Endodermal cell (in vitro differentiated cells): ENCODE measurements at regions not wholly inside any gene's neighbourhood (a gene's known extent, or its start where the extent isn't known, plus 50 kb on each side); places are given as distances from the start of the nearest gene placed in this dataset.
A peak's percentile ranks its signal among the peaks of the same experiment; 100 is the strongest.

ENCODE experiments used
- DNase-seq: peaks from one replicate; pipeline ENCODE4 v3.0.0-alpha.2; 2017
- H3K27ac ChIP-seq: 2 replicates; pipeline ENCODE4 v1.5.1; 2013; ENCODE audit warnings: mild to moderate bottlenecking, low read depth, low read length, moderate library complexity
- H3K27me3 ChIP-seq: 2 replicates; pipeline ENCODE4 v1.6.1; 2013; ENCODE audit warnings: mild to moderate bottlenecking, low read length, moderate library complexity; ENCODE audit not compliant: insufficient read depth, control insufficient read depth, poor library complexity, severe bottlenecking
- H3K36me3 ChIP-seq: 2 replicates; pipeline ENCODE4 v1.7.0; 2013; ENCODE audit warnings: mild to moderate bottlenecking, low read length, moderate library complexity; ENCODE audit not compliant: control insufficient read depth, insufficient read depth
- H3K4me1 ChIP-seq: one replicate; pipeline ENCODE4 v1.7.0; 2013; ENCODE audit warnings: low read length; ENCODE audit not compliant: control insufficient read depth, insufficient read depth
- H3K4me3 ChIP-seq: 2 replicates; pipeline ENCODE4 v1.5.1; 2013; ENCODE audit warnings: mild to moderate bottlenecking, low read length, moderate library complexity
- H3K9ac ChIP-seq: 2 replicates; pipeline ENCODE4 v1.6.1; 2013; ENCODE audit warnings: mild to moderate bottlenecking, low read length, moderate library complexity; ENCODE audit not compliant: poor library complexity, severe bottlenecking; ENCODE audit errors: extremely low read depth
- H3K9me3 ChIP-seq: 2 replicates; pipeline ENCODE4 v1.6.1; 2013; ENCODE audit warnings: mild to moderate bottlenecking, low read length, moderate library complexity; ENCODE audit not compliant: control insufficient read depth
- H3K27ac Mint-ChIP-seq: 2 replicates; pipeline ENCODE4 v1.8.0; 2020; ENCODE audit warnings: mixed read lengths
- H3K27me3 Mint-ChIP-seq: 2 replicates; pipeline ENCODE4 v1.8.0; 2021; ENCODE audit warnings: mild to moderate bottlenecking, mixed read lengths; ENCODE audit not compliant: insufficient read depth
- H3K36me3 Mint-ChIP-seq: 2 replicates; pipeline ENCODE4 v1.8.0; 2020; ENCODE audit warnings: low read depth, mixed read lengths
- H3K4me1 Mint-ChIP-seq: 2 replicates; pipeline ENCODE4 v1.8.0; 2020; ENCODE audit warnings: mixed read lengths
- H3K4me3 Mint-ChIP-seq: 2 replicates; pipeline ENCODE4 v1.8.0; 2020; ENCODE audit warnings: mild to moderate bottlenecking, moderate library complexity, mixed read lengths
- H3K9me3 Mint-ChIP-seq: 2 replicates; pipeline ENCODE4 v1.8.0; 2020; ENCODE audit warnings: mild to moderate bottlenecking, mixed read lengths
- WGBS, 2 experiments: methylation state at CpG; one replicate each; pipeline versions ENCODE4 v1.1.5 to v1.1.7; 2013; ENCODE audit warnings: missing lambda C conversion rate in 2 of 2, mixed read lengths in 1 of 2; ENCODE audit not compliant: insufficient coverage in 1 of 2, insufficient read length in 1 of 2; 5-methylcytosine and 5-hydroxymethylcytosine counted together
- TF ChIP-seq, protein P1 (sequence below): fragments of 200-600 bp; sonication (generic); conservative IDR thresholded peaks from 2 replicates; pipeline ENCODE4 v1.5.0; 2021; ENCODE audit warnings: antibody characterized with exemption, mild to moderate bottlenecking

DNA sequence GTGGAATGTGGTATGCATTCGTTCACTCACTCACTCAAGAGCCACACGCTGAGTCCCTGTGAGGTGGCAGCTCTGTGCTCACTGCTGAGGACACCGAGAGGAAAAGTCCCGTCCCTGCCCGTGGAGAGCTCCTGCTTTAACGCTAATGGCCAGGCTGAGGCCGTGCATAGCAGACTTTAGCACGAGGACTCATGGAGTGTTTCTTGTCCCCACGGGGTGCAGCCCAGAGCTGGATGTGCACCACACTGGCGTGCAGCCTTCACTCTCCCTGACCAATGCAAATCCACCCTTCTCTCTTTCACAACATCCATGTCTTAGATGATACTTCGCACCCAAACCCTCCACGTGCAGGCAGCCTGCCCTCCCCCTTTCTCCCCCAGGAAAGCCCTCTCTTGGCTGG, 159.6 kb upstream of the ZNF536 start:
- H3K27ac Mint-ChIP-seq: no peak overlapping the region

DNA sequence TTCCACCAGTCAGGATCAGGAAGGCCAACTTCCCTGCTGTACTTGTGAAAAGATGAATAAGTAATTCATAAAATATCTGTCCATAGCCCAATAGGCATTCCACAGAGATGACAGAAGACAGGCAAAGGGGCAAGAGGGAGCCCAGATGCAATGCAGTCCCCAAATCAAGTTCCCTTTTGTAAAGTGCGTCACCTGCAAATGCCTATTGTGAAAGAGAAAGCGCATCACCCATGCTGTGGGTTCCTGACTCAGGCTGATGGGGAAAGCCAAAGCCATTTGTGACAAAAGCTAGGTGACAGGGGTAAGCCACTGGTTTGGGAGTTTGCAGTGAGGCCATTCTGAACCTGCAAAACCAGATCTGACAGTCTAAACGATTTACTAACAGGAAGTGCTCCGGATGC, 157.5 kb upstream of the ZNF536 start:
- DNase-seq: peak; percentile 59
- no peaks in the 10 kb centered on the region for H3K36me3 ChIP-seq
- WGBS, 2 experiments: 70 to 73% methylated on average over 4 of the region's 4 CpGs
- Mint-ChIP-seq H3K27ac (no peak overlapping the region), H3K4me3 (no peak overlapping the region), H3K36me3 (no peaks in the 10 kb centered on the region), H3K27me3 (peaks cover 15% of the 10 kb centered on the region), H3K9me3 (no peaks in the 10 kb centered on the region), H3K4me1 (peaks cover 10% of the 10 kb centered on the region)
- TF ChIP-seq, protein P1, sequence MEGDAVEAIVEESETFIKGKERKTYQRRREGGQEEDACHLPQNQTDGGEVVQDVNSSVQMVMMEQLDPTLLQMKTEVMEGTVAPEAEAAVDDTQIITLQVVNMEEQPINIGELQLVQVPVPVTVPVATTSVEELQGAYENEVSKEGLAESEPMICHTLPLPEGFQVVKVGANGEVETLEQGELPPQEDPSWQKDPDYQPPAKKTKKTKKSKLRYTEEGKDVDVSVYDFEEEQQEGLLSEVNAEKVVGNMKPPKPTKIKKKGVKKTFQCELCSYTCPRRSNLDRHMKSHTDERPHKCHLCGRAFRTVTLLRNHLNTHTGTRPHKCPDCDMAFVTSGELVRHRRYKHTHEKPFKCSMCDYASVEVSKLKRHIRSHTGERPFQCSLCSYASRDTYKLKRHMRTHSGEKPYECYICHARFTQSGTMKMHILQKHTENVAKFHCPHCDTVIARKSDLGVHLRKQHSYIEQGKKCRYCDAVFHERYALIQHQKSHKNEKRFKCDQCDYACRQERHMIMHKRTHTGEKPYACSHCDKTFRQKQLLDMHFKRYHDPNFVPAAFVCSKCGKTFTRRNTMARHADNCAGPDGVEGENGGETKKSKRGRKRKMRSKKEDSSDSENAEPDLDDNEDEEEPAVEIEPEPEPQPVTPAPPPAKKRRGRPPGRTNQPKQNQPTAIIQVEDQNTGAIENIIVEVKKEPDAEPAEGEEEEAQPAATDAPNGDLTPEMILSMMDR: no peak
- no peaks in the 10 kb centered on the region for H3K9me3 ChIP-seq
- H3K4me1 ChIP-seq: no peaks in the 10 kb centered on the region
- H3K4me3 ChIP-seq: no peak overlapping the region
- no peak overlapping the region for H3K9ac ChIP-seq
- no peak overlapping the region for H3K27ac ChIP-seq
- H3K27me3 ChIP-seq: peaks cover 23% of the 10 kb centered on the region

More for the DNA sequence above, 159.6 kb upstream of the ZNF536 start:
- TF ChIP-seq, protein P1: no peak
- H3K27me3 ChIP-seq: peaks cover 14% of the 10 kb centered on the region
- no peak overlapping the region for H3K27ac ChIP-seq
- no peaks in the 10 kb centered on the region for H3K4me1 ChIP-seq
- H3K9me3 Mint-ChIP-seq: no peaks in the 10 kb centered on the region
- H3K9ac ChIP-seq: no peak overlapping the region
- H3K9me3 ChIP-seq: no peaks in the 10 kb centered on the region
- H3K4me3 ChIP-seq: no peak overlapping the region
- no peaks in the 10 kb centered on the region for H3K36me3 ChIP-seq
- no peaks in the 10 kb centered on the region for H3K36me3 Mint-ChIP-seq
- peak; percentile 31 for DNase-seq
- H3K4me1 Mint-ChIP-seq: peaks cover under 1% of the 10 kb centered on the region
- WGBS, 2 experiments: 80 to 84% methylated on average over 9 to 12 of the region's 12 CpGs
- peaks cover 17% of the 10 kb centered on the region for H3K27me3 Mint-ChIP-seq
- H3K4me3 Mint-ChIP-seq: no peak overlapping the region

DNA sequence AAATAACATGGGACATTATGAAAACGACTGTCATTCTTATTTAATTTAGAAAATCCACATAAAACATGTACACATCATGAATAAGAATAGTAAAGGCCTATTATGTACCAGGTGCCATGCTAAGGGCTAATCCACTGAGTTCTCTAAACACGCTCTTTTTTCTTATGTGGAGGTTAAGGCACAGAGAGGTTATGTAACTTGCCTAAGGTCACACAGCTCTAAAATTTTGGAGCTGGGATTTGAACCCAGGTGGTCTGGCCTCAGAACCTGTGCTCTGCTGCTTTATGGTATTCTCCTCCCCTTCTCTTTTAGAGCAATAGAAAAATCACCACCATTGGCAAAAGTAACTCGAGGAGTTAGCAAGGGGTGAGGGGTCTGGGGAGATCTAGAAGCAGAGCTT, 156.9 kb upstream of the ZNF536 start:
- WGBS, 2 experiments: 76 to 84% methylated on average over 2 to 3 of the region's 3 CpGs
- Mint-ChIP-seq H3K27me3 (peaks cover 17% of the 10 kb centered on the region), H3K36me3 (no peaks in the 10 kb centered on the region), H3K9me3 (no peaks in the 10 kb centered on the region), H3K4me3 (no peak overlapping the region), H3K27ac (no peak overlapping the region), H3K4me1 (peaks cover 15% of the 10 kb centered on the region)
- TF ChIP-seq, protein P1: no peak
- no peak for DNase-seq
- Histone ChIP-seq H3K27me3 (peaks cover 27% of the 10 kb centered on the region), H3K4me3 (no peak overlapping the region), H3K9me3 (no peaks in the 10 kb centered on the region), H3K36me3 (no peaks in the 10 kb centered on the region), H3K4me1 (no peaks in the 10 kb centered on the region), H3K9ac (no peak overlapping the region), H3K27ac (no peak overlapping the region)
